ENCODE measurements at regions not wholly inside any gene's neighbourhood (a gene's known extent, or its start where the extent isn't known, plus 50 kb on each side); places are given as distances from the start of the nearest gene placed in this dataset.

- DNase-seq = no peak
Measured at GRCh38 chr20:52775786-52776185, 196.4 kb upstream of the TSHZ2 start.

GRCh38 chr20:52768694-52769093 lies 203.5 kb upstream of the TSHZ2 start:
- no peak for DNase-seq

DNA sequence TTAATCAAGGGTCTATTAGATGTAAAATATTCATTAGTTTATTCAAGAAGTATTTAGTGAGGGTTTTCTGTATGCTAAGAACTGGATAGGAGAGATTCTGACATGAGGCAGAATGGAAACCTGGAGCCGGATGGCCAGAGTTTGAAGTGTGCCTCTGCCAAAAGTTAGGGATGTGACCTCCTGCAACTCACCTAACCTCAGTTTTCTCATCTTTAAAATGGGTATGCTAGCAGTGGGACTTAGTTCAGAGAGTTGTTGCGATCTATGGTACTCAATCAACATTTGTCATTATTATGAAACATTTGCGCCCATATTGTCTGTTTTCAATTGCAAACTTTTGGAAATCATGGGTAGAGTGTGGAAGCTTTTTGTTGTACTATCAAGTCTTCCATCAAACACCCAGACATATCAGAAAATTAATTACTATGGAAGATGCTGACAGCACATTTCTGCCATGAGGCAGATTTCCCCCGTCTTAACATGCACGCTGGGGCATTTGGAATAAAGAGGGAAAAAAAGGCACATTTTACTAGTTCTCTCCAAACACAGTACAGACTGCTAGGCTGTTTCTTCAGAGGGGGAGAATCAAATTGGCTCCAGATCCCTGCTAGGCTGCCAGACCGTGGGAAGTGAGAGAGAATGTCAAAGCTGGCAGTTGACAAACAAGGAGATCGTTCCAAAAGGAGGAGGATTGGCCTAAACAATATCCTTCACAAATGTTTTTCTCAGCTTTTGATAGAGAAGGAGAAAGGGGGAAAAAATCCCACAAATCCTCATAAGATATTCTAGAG lies 205.3 kb upstream of the TSHZ2 start:
- DNase-seq = no peak

DNA sequence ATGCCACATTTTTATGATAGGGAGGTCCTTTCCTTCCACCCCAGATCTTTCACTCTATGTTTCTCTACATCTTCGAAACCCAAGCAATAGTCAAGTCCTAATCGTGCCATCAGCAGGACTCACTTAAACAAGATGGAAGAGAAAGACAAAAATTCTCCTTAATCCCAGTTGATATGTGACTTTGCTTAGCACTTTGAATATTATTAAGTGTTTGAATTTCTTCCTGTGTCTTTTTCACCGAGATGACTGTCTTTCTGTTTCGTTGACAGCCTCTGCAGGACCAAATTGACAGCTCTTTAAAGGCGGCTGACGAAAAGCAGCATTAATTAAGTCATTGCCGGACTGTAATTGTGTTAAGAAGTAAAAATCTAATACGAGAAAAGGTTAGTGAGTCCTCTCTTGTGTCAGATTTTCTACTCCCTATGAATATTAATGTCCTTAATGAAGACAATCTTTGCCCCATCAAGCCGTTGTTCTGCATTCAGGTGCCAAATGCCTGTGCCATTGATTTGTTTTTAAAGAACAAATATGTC lies 208.8 kb upstream of the TSHZ2 start:
- no peak for DNase-seq

DNA sequence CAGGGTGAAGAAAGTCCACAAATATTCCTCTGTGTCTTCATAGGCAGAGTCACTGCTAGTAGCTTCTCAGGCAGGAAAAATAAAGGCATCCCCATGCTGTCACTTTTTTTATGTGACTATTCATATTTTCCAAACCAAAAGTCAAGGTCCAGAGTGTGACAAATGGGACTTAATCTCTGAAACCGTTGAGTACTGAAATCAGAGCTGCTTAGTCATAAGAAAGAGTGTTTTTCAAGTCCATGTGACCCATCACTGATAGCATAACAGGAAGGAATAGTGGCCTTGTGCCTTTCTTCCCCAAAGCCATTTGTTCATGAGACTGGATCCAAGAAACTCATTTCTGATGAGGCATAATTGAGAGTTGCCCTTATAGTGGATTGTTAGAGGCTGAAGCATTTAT lies 210.3 kb upstream of the TSHZ2 start:
- DNase-seq = no peak

DNA sequence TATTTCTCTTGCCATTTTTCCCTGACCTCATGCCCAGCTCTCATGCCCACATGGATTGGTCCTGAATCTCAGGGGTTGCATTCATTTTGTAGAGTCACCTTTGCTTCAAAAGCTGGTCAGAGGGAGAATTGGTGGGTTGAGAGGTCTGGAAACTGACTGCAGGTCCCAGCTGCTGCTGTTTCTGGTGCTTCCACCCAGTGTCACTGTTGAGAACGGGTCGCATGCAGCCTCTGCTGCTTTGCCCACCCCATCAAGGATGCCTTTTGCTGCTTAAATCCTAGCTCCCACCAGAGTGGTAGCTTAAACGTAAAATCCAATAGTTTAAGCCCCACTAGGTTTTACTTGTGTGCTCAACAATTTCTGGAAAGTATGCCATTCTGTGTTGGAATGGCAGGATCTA lies 211.4 kb upstream of the TSHZ2 start:
- no peak for DNase-seq

DNA sequence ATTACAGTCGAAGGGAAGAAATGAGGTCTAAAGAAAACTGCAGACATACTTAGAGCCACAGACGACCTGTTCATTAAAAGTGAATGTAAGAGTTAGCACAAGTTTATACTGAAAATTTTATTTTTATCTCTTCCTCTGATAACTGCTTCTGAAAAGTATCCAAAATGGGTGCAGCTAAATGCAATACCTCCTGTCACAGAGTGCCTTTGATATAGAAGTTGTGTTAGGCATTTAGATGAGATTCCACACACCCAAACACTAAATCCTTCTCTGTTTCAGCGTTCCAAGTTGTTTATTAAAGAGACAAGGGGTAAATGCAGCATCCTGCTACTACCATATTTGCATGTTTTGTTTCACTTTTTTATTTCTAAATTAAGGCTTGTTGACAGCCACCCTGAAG lies 214.7 kb upstream of the TSHZ2 start:
- DNase-seq = no peak

DNA sequence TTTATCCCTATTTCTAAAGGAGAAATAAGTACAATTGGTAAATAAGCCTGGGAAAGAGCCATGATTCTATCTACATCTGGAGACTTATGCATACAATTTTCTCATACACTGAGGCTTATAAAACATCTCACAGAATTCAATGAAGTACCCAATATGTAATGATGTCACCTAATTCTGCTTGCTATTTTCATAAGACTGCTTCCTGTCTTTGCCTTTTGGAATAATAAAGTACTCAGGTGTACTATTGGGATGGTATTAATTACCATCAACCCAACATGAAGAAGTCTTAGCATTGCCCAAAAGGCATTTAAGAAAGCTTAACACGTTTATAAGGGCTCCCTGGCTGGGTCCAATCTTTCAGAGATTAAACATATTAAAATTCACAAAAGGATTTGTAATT lies 216.4 kb upstream of the TSHZ2 start:
- no peak for DNase-seq

DNA sequence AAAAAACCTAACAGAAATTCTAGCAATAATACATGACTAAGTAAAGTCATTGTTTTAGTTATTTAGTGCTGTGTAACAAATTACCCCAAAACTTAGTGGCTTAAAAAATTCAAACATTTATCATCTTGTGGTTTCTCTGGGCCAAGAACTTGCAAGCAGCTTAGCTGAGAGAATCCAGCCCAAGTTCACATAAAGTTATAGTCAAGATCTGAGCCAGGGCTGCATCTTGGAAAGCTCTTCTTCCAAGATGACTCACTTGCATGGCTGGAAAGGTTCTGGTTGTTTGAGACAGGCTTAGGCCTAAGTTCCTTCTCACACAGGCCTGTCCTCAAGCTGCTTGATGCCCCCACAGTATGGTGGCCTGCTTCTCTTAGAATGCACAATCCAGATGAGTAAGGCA lies 217.8 kb upstream of the TSHZ2 start:
- no peak for DNase-seq

GRCh38 chr20:52752023-52752422 lies 220.1 kb upstream of the TSHZ2 start:
- DNase-seq = no peak

- DNase-seq = no peak
Measured at GRCh38 chr20:52751571-52751970, 220.6 kb upstream of the TSHZ2 start.

GRCh38 chr20:52749938-52750337 lies 222.2 kb upstream of the TSHZ2 start:
- DNase-seq = no peak

GRCh38 chr20:52748990-52749389 lies 223.2 kb upstream of the TSHZ2 start:
- DNase-seq = no peak

GRCh38 chr20:52748285-52748932 lies 223.7 kb upstream of the TSHZ2 start:
- DNase-seq = no peak

- no peak for DNase-seq
Measured at GRCh38 chr20:52747845-52748284, 224.3 kb upstream of the TSHZ2 start.

GRCh38 chr20:52746770-52747169 lies 225.4 kb upstream of the TSHZ2 start:
- no peak for DNase-seq

DNA sequence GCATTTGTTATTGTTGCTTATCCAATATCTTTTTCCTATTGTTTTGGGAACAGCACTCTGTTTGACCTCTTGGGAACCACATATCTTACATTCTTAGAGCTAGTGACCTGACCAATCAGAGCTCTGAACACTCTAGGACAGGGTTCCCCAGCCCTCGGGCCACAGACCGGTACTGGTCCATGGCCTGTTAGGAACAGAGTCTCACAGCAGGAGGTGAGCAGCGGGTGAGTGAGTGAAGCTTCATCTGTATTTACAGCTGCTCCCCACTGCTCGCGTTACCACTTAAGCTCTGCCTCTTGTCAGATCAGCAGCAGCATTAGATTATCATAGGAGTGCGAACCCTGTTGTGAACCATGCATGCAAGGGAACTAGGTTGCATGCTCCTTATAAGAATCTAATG lies 226.0 kb upstream of the TSHZ2 start:
- no peak for DNase-seq

- no peak for DNase-seq
Measured at GRCh38 chr20:52744441-52744840, 227.7 kb upstream of the TSHZ2 start.

- DNase-seq = no peak
Measured at GRCh38 chr20:52738081-52738480, 234.1 kb upstream of the TSHZ2 start.

DNA sequence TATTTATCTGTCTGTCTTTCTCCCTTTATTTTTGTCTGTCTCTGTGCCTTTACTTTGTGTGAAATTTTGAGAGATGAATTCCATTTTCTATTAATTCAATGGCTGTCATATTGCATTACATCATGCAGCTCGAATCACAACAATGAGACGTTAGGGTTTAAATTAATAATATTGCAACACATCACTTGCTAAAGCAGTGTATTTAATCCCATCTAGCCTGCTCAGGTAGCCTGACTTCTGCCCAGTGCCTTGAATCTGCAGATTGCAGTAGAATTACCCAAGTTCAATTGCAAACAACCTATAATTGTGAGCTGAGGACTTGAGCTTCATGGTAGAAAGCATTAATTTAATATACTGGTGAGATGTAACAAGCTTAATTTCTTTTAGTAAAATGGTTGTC lies 235.7 kb upstream of the TSHZ2 start:
- no peak for DNase-seq

GRCh38 chr20:52731093-52731492 lies 241.1 kb upstream of the TSHZ2 start:
- no peak for DNase-seq

GRCh38 chr20:52727740-52728456 lies 244.3 kb upstream of the TSHZ2 start:
- no peak for DNase-seq

DNA sequence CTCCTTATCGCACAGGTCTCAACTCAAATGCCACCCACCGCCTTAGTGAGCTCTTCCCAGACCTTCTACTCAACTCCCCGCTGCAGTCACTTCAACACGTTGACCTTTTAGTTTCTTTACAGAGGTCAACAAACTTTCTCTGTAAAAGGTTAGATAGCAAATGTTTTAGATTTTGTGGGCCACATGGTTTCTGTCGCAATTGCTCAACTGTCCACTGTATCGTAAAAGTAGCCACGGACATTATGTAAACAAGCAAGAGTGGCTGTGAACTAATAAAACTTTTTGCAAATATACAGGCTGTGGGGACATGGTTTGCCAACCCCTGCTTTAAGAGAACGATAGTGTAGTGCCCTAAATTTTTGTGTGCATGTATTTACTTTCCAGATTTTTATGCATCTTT lies 247.6 kb upstream of the TSHZ2 start:
- DNase-seq = no peak
